AG08396 (cell line): ENCODE measurements at regions not wholly inside any gene's neighbourhood (a gene's known extent, or its start where the extent isn't known, plus 50 kb on each side); places are given as distances from the start of the nearest gene placed in this dataset.

Experiments used
- DNase-seq: peaks from one replicate; pipeline ENCODE4 v3.0.0; 2012; ENCODE audit warnings: low spot score, mixed read lengths

DNA sequence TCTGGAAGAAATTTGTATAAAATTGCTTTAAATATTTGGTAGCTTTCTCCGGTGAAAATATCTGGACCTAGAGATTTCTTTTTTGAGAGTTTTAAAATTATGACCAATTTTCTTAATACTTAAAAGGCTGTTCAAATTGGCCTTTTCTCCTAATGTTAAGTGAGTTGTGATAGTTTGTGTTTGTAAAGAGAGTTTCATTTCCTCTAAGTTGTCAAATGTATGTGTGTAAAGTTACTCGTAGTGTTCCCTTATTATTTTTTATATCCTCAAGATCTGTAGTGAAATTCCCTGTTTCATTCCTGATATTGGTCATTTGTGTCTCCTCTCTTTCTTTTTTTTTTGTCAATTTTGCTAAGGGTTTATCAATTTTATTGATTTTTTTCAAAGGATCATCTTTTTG, 92.6 kb upstream of the CTNNB1 start:
- DNase-seq = no peak

- DNase-seq = no peak
Observed at GRCh38 chr3:41111011-41111410, 88.3 kb upstream of the CTNNB1 start.

GRCh38 chr3:41112466-41112865, 86.8 kb upstream of the CTNNB1 start:
- no peak for DNase-seq

DNA sequence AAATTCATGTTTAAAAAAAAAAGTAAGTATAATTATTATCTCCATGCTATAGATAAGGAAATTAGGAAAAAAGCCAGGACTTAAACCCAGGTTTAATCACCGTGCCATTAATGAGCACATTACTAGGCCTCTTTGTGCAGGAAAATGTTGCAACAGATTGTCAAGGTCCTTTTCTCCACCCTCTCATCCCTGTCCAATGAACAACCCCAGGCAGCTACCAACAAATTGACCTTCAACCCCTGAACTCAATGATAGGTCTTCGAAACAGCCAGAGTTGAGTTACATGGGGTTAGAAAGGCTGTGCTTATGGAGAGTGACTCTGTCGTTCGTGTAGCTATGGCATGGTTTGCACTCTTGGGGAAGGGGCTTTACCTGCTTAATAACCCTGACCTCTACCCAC, 84.2 kb upstream of the CTNNB1 start:
- DNase-seq = no peak

GRCh38 chr3:41116851-41117250, 82.5 kb upstream of the CTNNB1 start:
- no peak for DNase-seq

DNA sequence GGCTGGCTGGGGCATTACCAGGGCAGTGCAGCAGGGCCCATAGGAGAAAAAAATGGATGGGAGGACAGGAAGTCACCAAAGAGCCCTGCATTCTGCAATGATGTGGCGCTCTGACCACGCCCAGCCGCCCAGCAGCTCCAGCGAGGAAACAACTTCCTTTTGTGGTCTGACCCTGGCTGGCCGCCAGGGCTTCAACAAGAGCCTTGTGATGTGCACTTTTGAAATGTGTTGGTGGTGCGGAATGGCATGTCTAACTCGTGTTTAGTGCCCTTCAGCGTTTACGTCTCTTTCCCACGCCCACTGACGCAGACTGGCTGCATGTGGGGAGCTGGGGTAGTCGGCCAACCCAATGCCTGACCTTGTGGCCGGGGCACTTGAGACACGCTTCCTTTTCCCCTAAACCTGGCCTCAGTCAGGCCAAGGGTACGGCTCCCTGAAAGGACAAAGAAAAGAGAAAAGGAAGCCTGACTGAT, 81.9 kb upstream of the CTNNB1 start:
- DNase-seq = peak; percentile 46

DNA sequence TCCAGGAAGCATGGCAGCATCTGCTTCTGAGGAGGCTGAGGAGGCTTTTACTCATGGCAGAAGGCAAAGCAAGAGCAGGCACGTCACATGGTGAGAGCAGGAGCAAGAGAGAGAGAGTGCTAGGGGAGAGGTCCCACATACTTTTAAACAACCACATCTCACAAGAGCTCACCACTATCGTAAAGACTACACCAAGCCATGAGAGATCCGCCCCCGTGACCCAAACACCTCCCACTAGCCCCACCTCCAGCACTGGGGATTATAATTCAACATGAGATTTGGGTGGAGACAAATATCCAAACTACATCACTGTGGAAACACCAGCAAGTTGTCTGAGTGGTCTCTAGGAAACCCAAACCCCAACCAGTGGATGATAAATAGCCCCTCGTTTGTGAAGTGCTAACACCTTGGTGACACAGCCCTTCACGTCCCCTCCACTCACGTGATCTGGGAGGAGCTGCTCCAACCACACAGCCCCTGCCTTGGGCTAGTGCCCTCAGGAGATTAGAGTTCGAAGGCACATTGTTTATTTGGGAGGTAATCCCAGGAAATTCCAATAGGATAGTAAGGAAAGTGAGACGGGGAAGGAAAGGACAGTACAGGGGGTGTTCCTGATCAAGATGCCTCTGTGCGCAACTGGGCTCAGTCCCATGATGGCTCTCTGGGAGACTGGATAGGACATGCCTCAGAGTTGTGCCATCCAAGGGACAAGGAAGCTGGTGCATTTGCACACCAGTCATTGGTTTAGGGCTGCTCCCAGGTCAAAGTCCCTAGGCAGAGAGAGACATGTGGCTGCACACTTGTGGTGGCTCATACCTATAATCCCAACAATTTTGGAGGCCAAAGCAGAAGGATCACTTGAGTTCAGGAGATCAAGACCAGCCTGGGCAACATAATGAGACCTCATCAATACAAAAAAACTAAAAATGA, 80.6 kb upstream of the CTNNB1 start:
- DNase-seq = no peak

- DNase-seq = no peak
Observed at GRCh38 chr3:41120460-41120859, 78.8 kb upstream of the CTNNB1 start.

DNA sequence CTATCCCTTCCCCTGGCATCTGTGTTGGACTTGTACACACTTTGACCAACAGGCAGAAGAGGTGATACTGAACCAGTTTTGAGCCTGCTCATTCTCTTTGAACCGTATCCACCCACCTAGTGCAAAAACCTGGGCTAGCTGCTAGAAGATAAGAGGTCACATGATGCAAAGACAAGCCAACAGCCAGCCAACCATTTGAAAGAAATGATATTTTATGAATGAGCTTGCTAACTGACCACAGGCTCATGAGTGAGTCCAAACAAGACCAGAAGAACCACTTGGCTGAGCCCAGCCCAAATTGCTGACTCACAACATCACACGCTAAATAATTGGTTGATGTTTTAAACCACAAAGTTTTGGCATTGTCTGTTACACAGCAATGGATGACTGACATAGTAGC, 74.0 kb upstream of the CTNNB1 start:
- no peak for DNase-seq

GRCh38 chr3:41126472-41126871, 72.8 kb upstream of the CTNNB1 start:
- no peak for DNase-seq

DNA sequence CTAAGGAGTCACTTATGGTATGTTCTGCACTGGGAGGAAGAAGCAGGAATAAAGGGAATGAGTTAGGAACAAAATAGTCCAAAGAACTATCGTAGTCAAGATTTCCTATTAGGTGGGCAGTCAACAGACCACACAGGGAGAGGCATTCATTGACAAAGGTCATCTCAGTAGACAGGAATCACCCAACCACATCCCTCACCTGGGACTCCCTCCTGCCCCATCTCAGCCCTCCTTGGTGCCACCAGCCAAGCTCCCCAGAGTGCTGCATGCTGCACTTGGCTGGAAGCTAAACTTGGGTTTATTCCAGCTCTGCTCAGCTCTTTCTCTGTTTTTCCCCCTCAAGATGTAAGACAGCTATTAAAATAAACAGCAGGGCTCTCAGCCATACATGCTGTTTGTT, 72.3 kb upstream of the CTNNB1 start:
- DNase-seq = no peak

DNA sequence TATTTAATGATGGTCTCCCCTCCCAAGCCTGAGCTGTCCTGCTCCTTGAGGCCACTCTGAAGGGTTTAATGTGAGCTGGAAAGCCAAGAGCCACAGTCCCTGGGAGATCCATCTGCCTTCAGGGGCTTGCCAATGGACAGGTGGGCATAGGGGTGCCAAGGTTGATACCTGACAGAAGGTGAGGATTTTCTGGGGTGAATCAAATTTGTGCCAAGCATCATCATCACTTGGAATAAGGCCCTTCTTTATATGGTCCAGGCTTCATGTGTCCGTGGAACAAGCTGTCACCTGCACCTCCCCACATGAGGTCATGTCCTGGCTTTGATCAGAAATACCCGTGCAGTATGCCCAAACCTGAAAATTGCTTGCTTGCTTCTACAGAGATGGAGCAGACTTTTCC, 71.9 kb upstream of the CTNNB1 start:
- no peak for DNase-seq

- DNase-seq = no peak
Observed at GRCh38 chr3:41129731-41130130, 69.6 kb upstream of the CTNNB1 start.

GRCh38 chr3:41131224-41131623, 68.1 kb upstream of the CTNNB1 start:
- no peak for DNase-seq

DNA sequence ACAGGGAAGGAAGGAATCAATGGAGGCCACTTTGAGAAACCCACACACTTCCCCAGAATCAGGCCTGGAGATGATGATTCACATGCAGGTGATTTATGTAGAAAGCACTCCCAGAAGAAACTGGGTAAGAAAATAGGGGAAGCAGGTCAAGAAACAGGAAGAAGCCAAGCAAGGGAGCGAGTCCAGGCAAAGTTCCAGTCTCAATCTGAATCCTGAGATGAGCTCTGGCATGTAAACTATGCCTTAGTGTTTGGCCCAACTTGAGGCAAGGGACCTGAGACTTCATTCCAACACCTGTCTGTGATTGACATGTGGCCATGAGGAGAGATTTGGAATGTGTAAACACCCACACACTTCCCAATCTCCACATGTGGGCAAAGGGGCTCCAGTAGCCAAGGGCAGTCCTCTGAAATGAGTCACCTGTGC, 61.6 kb upstream of the CTNNB1 start:
- no peak for DNase-seq

- no peak for DNase-seq
Observed at GRCh38 chr3:41138146-41138545, 61.2 kb upstream of the CTNNB1 start.

DNA sequence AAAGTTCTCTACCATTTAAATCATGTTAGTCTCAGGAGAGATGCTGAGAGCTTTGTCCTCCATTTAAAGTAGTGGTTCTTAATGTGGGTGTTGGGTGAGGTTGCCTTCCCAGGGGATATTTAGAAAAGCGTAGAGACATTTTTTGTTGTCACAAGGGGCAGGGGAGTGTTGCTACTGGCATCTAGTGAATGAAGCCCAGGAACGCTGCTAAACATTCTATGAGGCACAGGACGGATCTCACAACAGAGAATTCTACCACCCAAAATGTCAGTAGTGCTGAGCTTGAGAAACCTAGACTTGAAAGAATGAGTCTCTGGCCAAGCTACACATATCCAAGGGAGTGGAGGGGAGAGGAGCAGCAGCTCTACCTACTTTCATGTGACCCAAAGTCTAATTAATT, 60.7 kb upstream of the CTNNB1 start:
- no peak for DNase-seq

DNA sequence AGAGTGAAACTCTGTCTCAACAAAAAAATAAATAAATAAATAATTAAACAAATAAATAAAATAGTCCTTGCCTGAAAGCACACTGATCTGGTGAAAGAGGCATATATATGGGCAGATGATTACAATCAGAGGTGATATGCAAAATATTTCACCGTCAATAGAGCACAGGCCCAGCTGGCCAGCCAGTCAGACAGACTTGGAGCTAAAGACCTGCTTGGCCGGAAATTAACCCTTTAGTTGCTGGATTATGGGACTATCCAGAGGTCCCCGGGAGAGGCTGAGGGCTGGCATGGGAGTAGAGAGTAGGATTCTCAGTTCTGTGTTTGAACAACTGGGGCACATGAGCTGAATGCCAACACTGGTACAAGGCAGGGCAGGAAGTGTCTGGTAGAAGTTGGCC, 59.1 kb upstream of the CTNNB1 start:
- DNase-seq = no peak

- no peak for DNase-seq
Observed at GRCh38 chr3:41141433-41142167, 57.7 kb upstream of the CTNNB1 start.

DNA sequence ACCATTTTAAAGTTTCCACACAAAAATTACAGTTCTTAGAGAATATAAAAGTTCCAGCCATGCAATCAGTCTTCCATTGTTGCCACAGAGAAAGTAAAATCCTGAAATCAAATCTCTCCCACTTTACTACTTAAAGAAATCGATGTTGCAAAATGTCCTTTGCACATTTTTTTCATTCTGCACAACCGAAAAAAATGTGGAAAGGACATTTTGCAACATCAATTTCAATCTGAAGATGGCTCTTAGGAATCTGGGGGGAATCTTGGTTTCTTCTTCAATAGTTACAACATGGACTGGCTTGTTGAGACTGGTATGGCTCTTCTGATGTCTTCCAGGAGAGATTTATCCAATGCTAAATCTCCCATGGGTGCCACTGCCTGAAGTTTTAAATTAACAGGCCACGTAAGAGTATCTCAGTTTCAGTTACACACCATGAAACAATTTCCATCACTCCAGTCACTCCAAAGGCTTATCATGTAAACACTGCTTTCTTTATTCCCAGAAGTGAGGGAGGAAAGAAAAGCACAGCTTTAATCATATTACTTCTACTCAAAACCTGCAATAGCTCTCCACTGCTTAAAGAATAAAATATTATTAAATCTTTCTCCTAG, 55.8 kb upstream of the CTNNB1 start:
- no peak for DNase-seq

- DNase-seq = no peak
Observed at GRCh38 chr3:41144631-41145030, 54.7 kb upstream of the CTNNB1 start.

DNA sequence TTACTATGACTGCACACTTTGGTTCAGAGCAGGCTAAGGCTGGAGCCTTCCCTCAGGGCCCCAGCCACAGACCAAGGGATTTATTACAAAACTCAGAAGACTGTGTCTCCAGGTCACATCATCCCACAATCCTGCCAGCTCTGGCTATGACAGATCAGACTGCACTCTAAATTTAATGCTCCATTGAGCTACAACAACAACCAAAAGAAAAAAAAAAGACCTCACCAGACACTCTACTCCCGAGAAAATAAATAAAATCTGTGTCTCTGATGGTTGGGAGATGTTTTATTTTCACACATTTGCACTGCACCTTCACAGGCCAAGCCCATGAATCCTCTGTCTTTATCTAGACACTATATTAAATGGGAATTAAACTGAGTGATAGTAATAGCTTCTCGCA, 50.8 kb upstream of the CTNNB1 start:
- DNase-seq = no peak

GRCh38 chr3:41148901-41149300, 50.4 kb upstream of the CTNNB1 start:
- DNase-seq = no peak
